HEK293T (cell line): ENCODE measurements at regions not wholly inside any gene's neighbourhood (a gene's known extent, or its start where the extent isn't known, plus 50 kb on each side); places are given as distances from the start of the nearest gene placed in this dataset.

Experiments used
- CTCF ChIA-PET: fragments of 350-600 bp; formaldehyde crosslinking; extraction: SDS; loops from one replicate; lab custom pipeline; 2021; ENCODE audit warnings: antibody characterized with exemption, inconsistent platforms; lab: Yijun Ruan, JAX
- POLR2A ChIA-PET: fragments of 350-600 bp; formaldehyde crosslinking; extraction: SDS; loops from one replicate; lab custom pipeline; 2020; ENCODE audit warnings: antibody characterized with exemption, inconsistent platforms; lab: Yijun Ruan, JAX
- DNase-seq: peaks from one replicate; pipeline ENCODE4 v3.0.0; 2012; ENCODE audit warnings: mixed read lengths; ENCODE audit errors: extremely low spot score
- ARNT ChIP-seq: fragments of 450-650 bp; IDR thresholded peaks from 2 replicates; pipeline ENCODE4 v1.6.1; 2017; ENCODE audit warnings: mild to moderate bottlenecking
- BHLHE40 ChIP-seq: fragments of 450-650 bp; IDR thresholded peaks from 2 replicates; pipeline ENCODE4 v1.6.1; 2016; ENCODE audit warnings: mild to moderate bottlenecking, moderate library complexity, borderline replicate concordance
- CTBP1 ChIP-seq: fragments of 450-650 bp; IDR thresholded peaks from 2 replicates; pipeline ENCODE4 v1.6.1; 2016; ENCODE audit warnings: borderline replicate concordance
- ELF4 ChIP-seq: fragments of 450-650 bp; IDR thresholded peaks from 2 replicates; pipeline ENCODE4 v1.6.1; 2017; ENCODE audit warnings: antibody characterized with exemption
- FOXA1 ChIP-seq: fragments of 450-650 bp; IDR thresholded peaks from 2 replicates; pipeline ENCODE4 v1.6.1; 2016; ENCODE audit warnings: mild to moderate bottlenecking
- FOXK2 ChIP-seq: fragments of 450-650 bp; IDR thresholded peaks from 2 replicates; pipeline ENCODE4 v1.6.1; 2016; ENCODE audit warnings: mild to moderate bottlenecking
- FOXM1 ChIP-seq: fragments of 450-650 bp; IDR thresholded peaks from 2 replicates; pipeline ENCODE4 v1.6.1; 2017; ENCODE audit warnings: mild to moderate bottlenecking, borderline replicate concordance
- HDGF ChIP-seq: fragments of 450-650 bp; IDR thresholded peaks from 2 replicates; pipeline ENCODE4 v1.6.1; 2017; ENCODE audit warnings: antibody characterized with exemption, borderline replicate concordance
- L3MBTL2 ChIP-seq: fragments of 450-650 bp; conservative IDR thresholded peaks from 2 replicates; pipeline ENCODE4 v1.6.1; 2016; ENCODE audit warnings: mild to moderate bottlenecking
- LEF1 ChIP-seq: fragments of 450-650 bp; IDR thresholded peaks from 2 replicates; pipeline ENCODE4 v1.6.1; 2017; ENCODE audit warnings: mild to moderate bottlenecking, borderline replicate concordance
- NFRKB ChIP-seq: fragments of 450-650 bp; IDR thresholded peaks from 2 replicates; pipeline ENCODE4 v1.6.1; 2016; ENCODE audit warnings: mild to moderate bottlenecking, moderate library complexity
- SP1 ChIP-seq: fragments of 450-650 bp; IDR thresholded peaks from 2 replicates; pipeline ENCODE4 v1.6.1; 2017
- SUZ12 ChIP-seq: fragments of 450-650 bp; IDR thresholded peaks from 2 replicates; pipeline ENCODE4 v1.6.1; 2016; ENCODE audit warnings: mild to moderate bottlenecking
- TARDBP ChIP-seq: fragments of 450-650 bp; IDR thresholded peaks from 2 replicates; pipeline ENCODE4 v1.6.1; 2016
- ZNF384 ChIP-seq: fragments of 450-650 bp; IDR thresholded peaks from 2 replicates; pipeline ENCODE4 v1.6.1; 2016
- TF ChIP-seq, protein P1 (sequence below): fragments of 450-650 bp; IDR thresholded peaks from 2 replicates; pipeline ENCODE4 v1.6.1; 2016

- ChIA-PET CTCF (no interaction called here), POLR2A (no interaction called here)
- TF ChIP-seq NFRKB (no peak), BHLHE40 (no peak), HDGF (no peak), L3MBTL2 (no peak), FOXK2 (no peak), SP1 (no peak), SUZ12 (no peak), TARDBP (no peak), ZNF384 (no peak), FOXA1 (no peak), LEF1 (no peak), ARNT (no peak), FOXM1 (no peak), CTBP1 (no peak), ELF4 (no peak)
- TF ChIP-seq, protein P1, sequence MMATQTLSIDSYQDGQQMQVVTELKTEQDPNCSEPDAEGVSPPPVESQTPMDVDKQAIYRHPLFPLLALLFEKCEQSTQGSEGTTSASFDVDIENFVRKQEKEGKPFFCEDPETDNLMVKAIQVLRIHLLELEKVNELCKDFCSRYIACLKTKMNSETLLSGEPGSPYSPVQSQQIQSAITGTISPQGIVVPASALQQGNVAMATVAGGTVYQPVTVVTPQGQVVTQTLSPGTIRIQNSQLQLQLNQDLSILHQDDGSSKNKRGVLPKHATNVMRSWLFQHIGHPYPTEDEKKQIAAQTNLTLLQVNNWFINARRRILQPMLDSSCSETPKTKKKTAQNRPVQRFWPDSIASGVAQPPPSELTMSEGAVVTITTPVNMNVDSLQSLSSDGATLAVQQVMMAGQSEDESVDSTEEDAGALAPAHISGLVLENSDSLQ, result no peak
- no peak for DNase-seq
Observed at GRCh38 chr17:77001487-77001886, 133.3 kb downstream of the MGAT5B start.

DNA sequence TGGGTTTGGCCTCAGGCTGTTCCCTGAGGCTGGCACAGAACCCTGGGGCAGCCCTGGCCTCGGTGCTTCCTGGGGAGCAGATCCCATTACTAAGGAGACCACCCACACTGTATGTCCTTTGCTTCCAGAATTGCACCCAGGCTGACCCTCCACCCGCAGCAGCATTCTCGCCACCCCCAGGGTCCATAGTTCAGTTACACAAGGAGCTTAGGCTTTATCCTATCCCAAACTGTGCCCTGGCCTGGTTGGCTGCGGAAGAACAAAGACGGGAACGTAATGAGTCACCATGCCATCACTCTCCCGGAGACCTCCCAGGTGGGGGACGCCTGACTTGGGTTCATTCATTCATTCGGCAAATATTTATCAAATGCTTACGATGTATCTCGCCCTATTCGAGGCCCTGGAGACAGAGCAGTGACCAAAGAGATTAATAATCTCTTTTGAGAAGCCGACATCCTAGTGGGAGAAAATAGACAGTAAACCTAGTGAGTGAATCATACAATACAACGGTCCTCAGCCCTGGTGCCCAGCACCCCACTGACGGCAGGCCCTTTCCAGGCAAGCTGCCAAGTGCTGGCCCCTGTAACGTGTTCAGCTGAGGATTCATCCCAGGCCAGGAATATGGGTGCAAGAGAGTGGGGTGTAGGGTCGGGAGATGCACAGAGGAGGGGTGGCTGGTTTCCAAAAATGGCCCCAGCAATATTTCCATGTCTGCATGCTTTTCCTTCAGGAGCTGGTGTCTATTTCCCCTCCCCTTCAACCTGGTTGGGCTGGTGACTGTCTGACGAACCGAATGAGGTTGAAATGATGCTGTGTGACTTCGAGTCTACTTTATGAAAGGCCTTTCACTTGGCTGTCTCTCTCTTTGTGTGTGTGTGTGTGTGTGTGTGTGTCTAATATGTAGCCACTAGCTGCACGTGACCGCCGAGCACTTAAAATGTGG, 134.2 kb downstream of the MGAT5B start:
- CTCF ChIA-PET, result interaction anchor here (1.1 to 1.8 kb wide), 2 partner anchors 12 to 54 kb away, joined by 4 to 7 read pairs; no protein-coding TSS in a partner anchor
- TF ChIP-seq NFRKB (no peak), FOXA1 (no peak), SUZ12 (no peak), L3MBTL2 (no peak), ELF4 (no peak), TARDBP (no peak), BHLHE40 (no peak), LEF1 (no peak), HDGF (no peak), ZNF384 (no peak), SP1 (no peak), ARNT (no peak), CTBP1 (no peak), FOXM1 (no peak), FOXK2 (no peak)
- TF ChIP-seq, protein P1, result no peak
- POLR2A ChIA-PET, result interaction anchor here (1.7 kb wide), 1 partner anchor 33 kb away, joined by 7 read pairs; no protein-coding TSS in a partner anchor
- no peak for DNase-seq

DNA sequence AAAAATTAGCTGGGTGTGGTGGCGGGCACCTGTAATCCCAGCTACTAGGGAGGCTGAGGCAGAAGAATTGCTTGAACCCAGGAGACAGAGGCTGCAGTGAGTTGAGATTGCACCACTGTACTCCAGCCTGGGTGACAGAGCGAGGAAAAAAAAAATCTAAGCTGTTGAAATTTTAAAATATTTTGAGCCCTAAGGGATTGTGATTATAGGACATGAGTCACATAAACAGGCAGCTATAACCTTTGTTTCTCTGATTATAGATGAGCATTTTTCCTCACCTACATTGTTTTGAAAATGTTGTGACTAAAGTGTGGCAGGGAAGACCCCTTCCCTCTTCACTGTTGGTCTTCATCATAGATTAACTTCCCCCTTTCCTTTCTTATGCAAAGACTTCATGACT, 135.5 kb downstream of the MGAT5B start:
- ChIA-PET CTCF (interaction anchor here (0.6 to 1.8 kb wide), 3 partner anchors 53 to 103 kb away, joined by 3 to 7 read pairs (median 3); no protein-coding TSS in a partner anchor), POLR2A (interaction anchor here (1.7 kb wide), 1 partner anchor 34 kb away, joined by 7 read pairs; no protein-coding TSS in a partner anchor)
- TF ChIP-seq ELF4 (no peak), ARNT (no peak), SP1 (no peak), ZNF384 (no peak), FOXA1 (no peak), CTBP1 (no peak), TARDBP (no peak), NFRKB (no peak), LEF1 (no peak), L3MBTL2 (no peak), BHLHE40 (no peak), SUZ12 (no peak), HDGF (no peak), FOXM1 (no peak), FOXK2 (no peak)
- TF ChIP-seq, protein P1, result no peak
- no peak for DNase-seq

GRCh38 chr17:77006971-77007649, 133.7 kb upstream of the SEC14L1 start:
- ChIA-PET POLR2A (interaction anchor here (1.3 kb wide), 1 partner anchor 37 kb away, joined by 3 read pairs; no protein-coding TSS in a partner anchor), CTCF (interaction anchor here (1.7 kb wide), 1 partner anchor 59 kb away, joined by 4 read pairs; no protein-coding TSS in a partner anchor)
- no peak for DNase-seq
- TF ChIP-seq TARDBP (no peak), FOXA1 (no peak), NFRKB (no peak), SP1 (no peak), ELF4 (no peak), SUZ12 (no peak), CTBP1 (no peak), HDGF (no peak), L3MBTL2 (no peak)
- TF ChIP-seq, protein P1, result no peak
